ENCODE measurements at regions not wholly inside any gene's neighbourhood (a gene's known extent, or its start where the extent isn't known, plus 50 kb on each side); places are given as distances from the start of the nearest gene placed in this dataset.

DNA sequence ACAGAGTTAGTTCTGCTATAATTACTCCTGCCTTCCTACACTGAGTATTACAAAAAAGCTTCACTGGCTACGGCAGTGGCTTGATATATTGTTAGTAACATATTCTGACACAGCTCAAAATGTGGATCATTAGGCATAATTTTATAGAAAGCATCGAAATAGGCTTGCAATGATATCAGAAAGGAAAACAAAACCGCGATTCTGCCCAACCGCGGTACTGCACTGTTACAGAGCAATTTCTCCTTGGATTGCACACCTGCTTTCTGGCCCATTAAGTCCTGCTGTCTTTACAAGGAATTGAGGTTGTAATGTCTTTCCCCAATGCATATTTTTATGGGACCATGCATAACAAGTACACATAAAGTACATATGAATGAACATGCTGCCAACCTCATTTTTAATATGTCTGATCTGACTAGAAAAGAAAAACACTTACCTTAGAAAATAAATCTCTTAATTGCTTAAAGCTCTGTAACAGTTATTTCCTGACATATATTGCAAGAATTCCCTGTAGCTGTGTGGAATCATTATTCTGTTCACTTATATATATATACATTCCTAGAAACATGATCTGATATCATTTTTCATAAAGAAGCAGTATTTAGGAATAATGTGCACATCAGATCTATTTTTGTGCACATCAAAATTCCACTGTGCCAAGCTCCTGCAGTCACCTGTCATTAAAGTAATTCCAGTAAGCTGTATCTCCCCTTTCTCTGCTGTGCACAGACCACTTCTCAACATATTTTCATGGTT is 763.9 kb downstream of the HACE1 start:
- no peak overlapping the region for H2AFZ ChIP-seq (ENCODE audit: low read depth, low read length)
- H3K4me2 ChIP-seq (ENCODE audit: low read length), result no peak overlapping the region
- no peak overlapping the region for H3K4me3 ChIP-seq (ENCODE audit: low read length)

DNA sequence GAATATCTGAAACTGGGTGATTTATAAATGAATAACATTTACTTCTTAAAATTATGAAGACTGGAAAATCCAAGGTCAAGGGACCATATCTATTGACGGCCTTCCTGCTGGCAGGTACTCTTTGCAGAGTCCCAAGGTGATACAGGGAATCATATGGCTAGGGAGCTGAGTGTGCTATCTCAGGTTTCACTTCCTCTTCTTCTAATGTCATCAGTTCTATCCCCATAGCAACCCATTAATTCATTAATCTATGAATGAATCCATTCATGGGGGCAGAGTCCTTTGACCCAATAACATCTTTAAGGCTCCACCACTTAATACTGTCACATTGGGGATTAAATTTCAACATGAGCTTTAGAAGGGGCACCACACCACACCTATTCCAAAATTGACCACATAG is 772.0 kb downstream of the HACE1 start:
- TF ChIP-seq EZH2phosphoT487 (IDR thresholded peaks at IDR 0.05; ENCODE audit: low read depth), result no peak
- TF ChIP-seq, protein P1, sequence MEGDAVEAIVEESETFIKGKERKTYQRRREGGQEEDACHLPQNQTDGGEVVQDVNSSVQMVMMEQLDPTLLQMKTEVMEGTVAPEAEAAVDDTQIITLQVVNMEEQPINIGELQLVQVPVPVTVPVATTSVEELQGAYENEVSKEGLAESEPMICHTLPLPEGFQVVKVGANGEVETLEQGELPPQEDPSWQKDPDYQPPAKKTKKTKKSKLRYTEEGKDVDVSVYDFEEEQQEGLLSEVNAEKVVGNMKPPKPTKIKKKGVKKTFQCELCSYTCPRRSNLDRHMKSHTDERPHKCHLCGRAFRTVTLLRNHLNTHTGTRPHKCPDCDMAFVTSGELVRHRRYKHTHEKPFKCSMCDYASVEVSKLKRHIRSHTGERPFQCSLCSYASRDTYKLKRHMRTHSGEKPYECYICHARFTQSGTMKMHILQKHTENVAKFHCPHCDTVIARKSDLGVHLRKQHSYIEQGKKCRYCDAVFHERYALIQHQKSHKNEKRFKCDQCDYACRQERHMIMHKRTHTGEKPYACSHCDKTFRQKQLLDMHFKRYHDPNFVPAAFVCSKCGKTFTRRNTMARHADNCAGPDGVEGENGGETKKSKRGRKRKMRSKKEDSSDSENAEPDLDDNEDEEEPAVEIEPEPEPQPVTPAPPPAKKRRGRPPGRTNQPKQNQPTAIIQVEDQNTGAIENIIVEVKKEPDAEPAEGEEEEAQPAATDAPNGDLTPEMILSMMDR (IDR thresholded peaks at IDR 0.05; ENCODE audit: low read depth, low read length), result no peak
- H3K4me1 ChIP-seq (ENCODE audit: low read length), result no peaks in the 10 kb centered on the region; the same call in 1 of the 2 replicates
- H3K9me3 ChIP-seq (ENCODE audit: insufficient read depth, low read length), result no peaks in the 10 kb centered on the region
- no peaks in the 10 kb centered on the region for H3K36me3 ChIP-seq (replicated peaks; ENCODE audit: low read depth, low read length)
- H2AFZ ChIP-seq (ENCODE audit: low read depth, low read length), result no peak overlapping the region
- H3K27ac ChIP-seq (ENCODE audit: low read length), result no peak overlapping the region
- H3K9ac ChIP-seq (ENCODE audit: low read length), result no peak overlapping the region
- H3K27me3 ChIP-seq (ENCODE audit: low read depth, low read length), result no peaks in the 10 kb centered on the region
- H4K20me1 ChIP-seq (ENCODE audit: insufficient read depth, low read length), result no peaks in the 10 kb centered on the region
- H3K4me2 ChIP-seq (ENCODE audit: low read length), result no peak overlapping the region
- H3K79me2 ChIP-seq (ENCODE audit: low read length), result no peaks in the 10 kb centered on the region
- H3K4me3 ChIP-seq (ENCODE audit: low read length), result no peak overlapping the region

More for the DNA sequence above, 763.9 kb downstream of the HACE1 start:
- no peaks in the 10 kb centered on the region for H4K20me1 ChIP-seq (ENCODE audit: insufficient read depth, low read length)
- TF ChIP-seq, protein P1 (IDR thresholded peaks at IDR 0.05; ENCODE audit: low read depth, low read length), result no peak
- TF ChIP-seq EZH2phosphoT487 (IDR thresholded peaks at IDR 0.05; ENCODE audit: low read depth), result no peak
- no peaks in the 10 kb centered on the region for H3K36me3 ChIP-seq (replicated peaks; ENCODE audit: low read depth, low read length)
- no peaks in the 10 kb centered on the region for H3K4me1 ChIP-seq (ENCODE audit: low read length)
- H3K27me3 ChIP-seq (ENCODE audit: low read depth, low read length), result no peaks in the 10 kb centered on the region
- H3K9me3 ChIP-seq (ENCODE audit: insufficient read depth, low read length), result no peaks in the 10 kb centered on the region
- no peak overlapping the region for H3K9ac ChIP-seq (ENCODE audit: low read length)
- no peak overlapping the region for H3K27ac ChIP-seq (ENCODE audit: low read length)
- no peaks in the 10 kb centered on the region for H3K79me2 ChIP-seq (ENCODE audit: low read length)

DNA sequence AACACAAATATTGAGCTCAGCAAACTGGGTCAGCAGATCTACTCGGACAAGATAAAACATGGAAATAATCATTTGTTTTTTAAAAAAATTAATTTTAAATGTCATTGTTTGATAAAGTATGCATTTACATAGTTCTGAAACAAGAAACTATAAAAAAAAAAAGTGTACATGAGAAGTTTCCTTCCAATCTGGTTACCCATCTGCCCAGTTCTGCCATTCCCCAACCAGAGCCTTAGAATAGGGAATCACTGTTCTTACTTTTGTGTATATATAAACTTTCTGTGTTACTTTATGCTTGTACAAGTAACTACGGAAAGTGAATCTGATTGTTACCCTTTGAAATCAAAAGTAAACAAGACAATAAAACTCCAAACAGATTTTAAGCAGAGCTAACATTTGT is 791.4 kb downstream of the HACE1 start:
- H4K20me1 ChIP-seq (ENCODE audit: insufficient read depth, low read length), result no peaks in the 10 kb centered on the region
- H3K27me3 ChIP-seq (ENCODE audit: low read depth, low read length), result no peaks in the 10 kb centered on the region
- H3K79me2 ChIP-seq (ENCODE audit: low read length), result no peaks in the 10 kb centered on the region
- H3K9ac ChIP-seq (ENCODE audit: low read length), result no peak overlapping the region
- no peaks in the 10 kb centered on the region for H3K4me1 ChIP-seq (ENCODE audit: low read length)
- no peak overlapping the region for H3K4me2 ChIP-seq (ENCODE audit: low read length)
- H2AFZ ChIP-seq (ENCODE audit: low read depth, low read length), result no peak overlapping the region
- no peak overlapping the region for H3K4me3 ChIP-seq (ENCODE audit: low read length)
- no peaks in the 10 kb centered on the region for H3K9me3 ChIP-seq (ENCODE audit: insufficient read depth, low read length)
- no peaks in the 10 kb centered on the region for H3K36me3 ChIP-seq (replicated peaks; ENCODE audit: low read depth, low read length)
- TF ChIP-seq, protein P1 (IDR thresholded peaks at IDR 0.05; ENCODE audit: low read depth, low read length), result no peak
- H3K27ac ChIP-seq (ENCODE audit: low read length), result no peak overlapping the region

DNA sequence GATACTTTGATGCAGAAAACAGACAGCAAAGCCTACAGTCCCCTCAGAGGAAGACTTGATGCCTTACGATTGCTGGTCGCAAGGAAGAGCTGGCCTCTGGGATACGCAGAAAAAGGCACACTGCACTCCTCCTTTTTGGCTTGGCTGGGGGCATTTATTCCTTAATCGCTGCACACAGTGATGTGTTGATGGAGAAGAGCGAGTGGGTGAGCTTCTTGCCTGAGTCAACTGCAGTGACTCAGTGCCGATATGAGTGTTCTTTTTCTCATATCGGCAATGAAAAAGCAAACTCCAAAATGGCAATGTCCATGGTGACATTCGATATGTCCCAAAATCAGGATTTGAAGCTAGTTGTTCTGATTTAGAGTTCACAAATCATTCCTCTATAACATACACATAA is 794.8 kb downstream of the HACE1 start:
- Histone ChIP-seq H3K9ac (ENCODE audit: low read length) (no peak overlapping the region), H3K27me3 (ENCODE audit: low read depth, low read length) (no peaks in the 10 kb centered on the region), H3K4me1 (ENCODE audit: low read length) (no peaks in the 10 kb centered on the region), H3K9me3 (ENCODE audit: insufficient read depth, low read length) (no peaks in the 10 kb centered on the region), H3K36me3 (replicated peaks; ENCODE audit: low read depth, low read length) (no peaks in the 10 kb centered on the region), H3K4me3 (ENCODE audit: low read length) (no peak overlapping the region), H4K20me1 (ENCODE audit: insufficient read depth, low read length) (no peaks in the 10 kb centered on the region), H2AFZ (ENCODE audit: low read depth, low read length) (no peak overlapping the region), H3K4me2 (ENCODE audit: low read length) (no peak overlapping the region), H3K27ac (ENCODE audit: low read length) (no peak overlapping the region), H3K79me2 (ENCODE audit: low read length) (no peaks in the 10 kb centered on the region)
- TF ChIP-seq, protein P1 (IDR thresholded peaks at IDR 0.05; ENCODE audit: low read depth, low read length), result no peak
- TF ChIP-seq EZH2phosphoT487 (IDR thresholded peaks at IDR 0.05; ENCODE audit: low read depth), result no peak
